ENCODE measurements at regions not wholly inside any gene's neighbourhood (a gene's known extent, or its start where the extent isn't known, plus 50 kb on each side); places are given as distances from the start of the nearest gene placed in this dataset.
A peak's percentile ranks its signal among the peaks of the same experiment; 100 is the strongest.

DNA sequence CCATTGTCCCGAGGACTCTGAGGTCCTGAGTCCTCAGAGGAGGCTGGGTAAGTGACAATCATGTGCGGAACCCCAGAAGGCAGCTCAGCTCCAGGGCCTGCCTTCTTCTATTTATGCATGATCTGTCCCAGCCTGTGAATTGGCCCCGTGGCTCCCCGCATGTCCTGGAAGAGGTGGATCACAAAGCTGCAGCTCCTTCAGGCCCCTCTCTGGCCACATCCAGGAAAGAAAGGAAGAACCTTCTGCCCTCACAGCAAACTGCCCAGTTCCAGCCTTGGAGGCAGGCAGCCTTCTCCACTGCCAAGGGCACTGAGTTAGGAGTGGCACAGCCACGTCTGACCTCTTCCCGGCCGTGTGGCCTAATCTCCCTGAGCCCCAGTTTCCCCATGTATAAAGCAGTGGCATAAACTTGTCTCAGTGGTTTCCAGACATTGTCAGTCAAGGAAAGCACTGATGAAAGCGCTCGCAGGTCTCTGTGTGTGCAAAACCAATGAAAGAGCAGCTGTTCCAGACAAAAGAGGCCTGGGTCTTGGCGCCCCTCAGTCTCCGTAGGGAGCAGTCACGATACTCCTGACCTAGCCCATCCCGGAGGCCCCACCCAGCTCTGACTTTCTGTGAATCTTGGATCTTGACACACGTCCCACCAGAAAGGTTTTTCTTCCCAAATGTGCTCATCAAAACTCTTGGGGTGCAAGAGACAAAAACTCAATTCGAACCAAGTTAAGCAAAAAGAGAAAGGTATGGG, 497.3 kb downstream of the SHQ1 start:
- no peaks in the 10 kb centered on the region for H3K36me3 ChIP-seq (ENCODE audit: insufficient read depth, low read length)
- H3K9ac ChIP-seq (ENCODE audit: low read length), result no peak overlapping the region
- H3K4me1 ChIP-seq (ENCODE audit: insufficient read depth, low read length), result peaks cover 10% of the 10 kb centered on the region
- no peak overlapping the region for H3K4me3 ChIP-seq (ENCODE audit: low read depth in 1 of 2, low read length in 2 of 2)
- H3K27me3 ChIP-seq (ENCODE audit: control insufficient read depth in 1 of 2, insufficient read depth in 2 of 2, low read length in 2 of 2), result no peaks in the 10 kb centered on the region
- H3K9me3 ChIP-seq (ENCODE audit: low read length), result no peaks in the 10 kb centered on the region
- H3K27ac ChIP-seq (ENCODE audit: low read depth, low read length), result no peak overlapping the region

DNA sequence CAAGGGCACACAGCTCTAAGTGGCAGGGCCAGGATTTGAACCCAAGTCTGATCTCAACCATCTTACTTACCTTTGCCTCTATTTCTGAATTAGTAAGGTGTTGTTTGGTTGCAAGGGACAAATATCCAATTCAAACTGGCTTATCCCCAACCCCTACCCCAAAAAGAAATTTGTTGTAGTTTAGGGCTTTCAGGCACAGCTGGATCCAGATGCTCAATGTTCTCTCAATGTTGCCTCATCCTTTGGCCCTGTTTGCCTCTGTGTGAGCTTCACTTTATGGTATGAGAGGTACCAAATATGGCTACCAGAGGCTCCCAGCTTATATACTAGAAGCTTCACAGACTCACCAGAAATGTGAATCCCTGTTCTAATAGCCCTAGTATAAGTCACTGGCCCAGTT, 499.9 kb downstream of the SHQ1 start:
- Histone ChIP-seq H3K9ac (ENCODE audit: low read length) (no peak overlapping the region), H3K27ac (ENCODE audit: low read depth, low read length) (peak overlapping the region; percentile 41), H3K4me1 (ENCODE audit: insufficient read depth, low read length) (peaks cover 10% of the 10 kb centered on the region), H3K36me3 (ENCODE audit: insufficient read depth, low read length) (no peaks in the 10 kb centered on the region), H3K9me3 (ENCODE audit: low read length) (no peaks in the 10 kb centered on the region), H3K27me3 (ENCODE audit: control insufficient read depth in 1 of 2, insufficient read depth in 2 of 2, low read length in 2 of 2) (no peaks in the 10 kb centered on the region), H3K4me3 (ENCODE audit: low read depth in 1 of 2, low read length in 2 of 2) (no peak overlapping the region)

DNA sequence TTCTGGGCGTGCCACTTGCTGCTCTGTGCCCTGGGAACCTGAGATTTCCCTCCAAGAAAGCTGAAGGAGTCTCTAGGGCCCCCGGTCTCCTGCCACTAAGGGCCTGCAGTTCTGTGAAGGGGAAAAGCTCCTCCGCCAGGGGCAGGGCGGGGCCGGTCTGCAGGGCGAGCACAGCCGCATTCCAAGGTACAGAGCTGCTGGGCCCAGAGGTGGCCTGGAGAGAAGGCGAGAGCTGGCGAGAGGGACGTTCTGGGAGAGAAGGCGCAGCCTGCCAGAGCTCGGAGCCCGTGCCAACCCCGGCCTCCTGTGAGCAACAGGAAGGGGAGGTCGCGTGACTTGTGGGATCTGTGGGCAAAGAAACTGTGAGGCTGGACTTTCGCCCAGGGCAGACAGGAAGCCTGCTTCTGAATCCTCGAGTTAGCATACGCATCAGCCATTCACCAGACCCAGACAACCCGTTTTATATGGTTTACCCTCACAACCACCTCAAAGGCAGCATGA, 500.4 kb downstream of the SHQ1 start:
- H3K9me3 ChIP-seq (ENCODE audit: low read length), result no peaks in the 10 kb centered on the region
- no peaks in the 10 kb centered on the region for H3K27me3 ChIP-seq (ENCODE audit: control insufficient read depth in 1 of 2, insufficient read depth in 2 of 2, low read length in 2 of 2)
- H3K36me3 ChIP-seq (ENCODE audit: insufficient read depth, low read length), result no peaks in the 10 kb centered on the region
- peak overlapping the region; percentile 41 for H3K27ac ChIP-seq (ENCODE audit: low read depth, low read length)
- no peak overlapping the region for H3K4me3 ChIP-seq (ENCODE audit: low read depth in 1 of 2, low read length in 2 of 2)
- H3K4me1 ChIP-seq (ENCODE audit: insufficient read depth, low read length), result peaks cover 10% of the 10 kb centered on the region
- no peak overlapping the region for H3K9ac ChIP-seq (ENCODE audit: low read length)

DNA sequence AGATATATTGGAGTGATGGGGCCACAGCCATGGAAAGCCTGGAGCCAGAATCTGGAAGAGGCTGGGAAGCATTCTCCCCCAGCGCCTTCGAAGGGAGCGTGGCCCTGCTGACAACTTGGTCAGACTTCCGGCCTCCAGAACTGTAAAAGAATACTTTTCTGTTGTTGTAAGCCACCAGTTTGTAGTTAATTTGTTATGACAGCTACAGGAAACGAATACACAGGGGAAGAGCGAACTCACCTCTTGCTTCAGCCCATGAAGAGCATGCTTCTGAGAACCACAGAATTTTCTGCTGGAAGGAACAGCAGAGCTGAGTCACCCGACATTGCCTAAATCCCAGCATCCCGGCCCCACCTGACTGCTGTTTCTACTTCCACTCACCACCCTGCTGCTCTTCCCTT, 501.7 kb downstream of the SHQ1 start:
- no peak overlapping the region for H3K4me3 ChIP-seq (ENCODE audit: low read depth in 1 of 2, low read length in 2 of 2)
- H3K27me3 ChIP-seq (ENCODE audit: control insufficient read depth in 1 of 2, insufficient read depth in 2 of 2, low read length in 2 of 2), result no peaks in the 10 kb centered on the region
- no peaks in the 10 kb centered on the region for H3K9me3 ChIP-seq (ENCODE audit: low read length)
- H3K4me1 ChIP-seq (ENCODE audit: insufficient read depth, low read length), result peaks cover 16% of the 10 kb centered on the region
- H3K27ac ChIP-seq (ENCODE audit: low read depth, low read length), result no peak overlapping the region
- H3K9ac ChIP-seq (ENCODE audit: low read length), result no peak overlapping the region
- H3K36me3 ChIP-seq (ENCODE audit: insufficient read depth, low read length), result no peaks in the 10 kb centered on the region

DNA sequence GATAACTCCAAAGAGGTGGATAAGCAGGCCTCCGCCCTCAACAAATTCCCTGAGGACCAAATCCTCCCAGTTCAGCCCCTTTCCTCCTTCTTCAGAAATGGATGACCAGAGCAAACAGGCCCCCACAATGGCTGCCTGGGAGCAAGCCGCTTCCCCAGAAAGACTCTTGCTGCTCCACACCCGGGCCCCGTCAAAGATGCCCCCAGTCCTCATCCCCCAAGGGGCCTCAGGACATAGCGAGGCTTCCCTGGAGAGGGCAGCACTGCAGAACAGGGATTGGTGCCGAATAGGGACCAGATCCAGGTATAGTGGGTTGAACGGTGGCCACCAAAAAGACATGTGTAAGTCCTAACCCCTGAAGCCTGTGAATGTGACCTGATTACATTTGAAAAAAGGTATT, 502.3 kb downstream of the SHQ1 start:
- H3K36me3 ChIP-seq (ENCODE audit: insufficient read depth, low read length), result no peaks in the 10 kb centered on the region
- no peaks in the 10 kb centered on the region for H3K9me3 ChIP-seq (ENCODE audit: low read length)
- no peak overlapping the region for H3K9ac ChIP-seq (ENCODE audit: low read length)
- H3K27me3 ChIP-seq (ENCODE audit: control insufficient read depth in 1 of 2, insufficient read depth in 2 of 2, low read length in 2 of 2), result no peaks in the 10 kb centered on the region
- H3K4me1 ChIP-seq (ENCODE audit: insufficient read depth, low read length), result peaks cover 21% of the 10 kb centered on the region
- H3K4me3 ChIP-seq (ENCODE audit: low read depth in 1 of 2, low read length in 2 of 2), result no peak overlapping the region
- H3K27ac ChIP-seq (ENCODE audit: low read depth, low read length), result no peak overlapping the region

DNA sequence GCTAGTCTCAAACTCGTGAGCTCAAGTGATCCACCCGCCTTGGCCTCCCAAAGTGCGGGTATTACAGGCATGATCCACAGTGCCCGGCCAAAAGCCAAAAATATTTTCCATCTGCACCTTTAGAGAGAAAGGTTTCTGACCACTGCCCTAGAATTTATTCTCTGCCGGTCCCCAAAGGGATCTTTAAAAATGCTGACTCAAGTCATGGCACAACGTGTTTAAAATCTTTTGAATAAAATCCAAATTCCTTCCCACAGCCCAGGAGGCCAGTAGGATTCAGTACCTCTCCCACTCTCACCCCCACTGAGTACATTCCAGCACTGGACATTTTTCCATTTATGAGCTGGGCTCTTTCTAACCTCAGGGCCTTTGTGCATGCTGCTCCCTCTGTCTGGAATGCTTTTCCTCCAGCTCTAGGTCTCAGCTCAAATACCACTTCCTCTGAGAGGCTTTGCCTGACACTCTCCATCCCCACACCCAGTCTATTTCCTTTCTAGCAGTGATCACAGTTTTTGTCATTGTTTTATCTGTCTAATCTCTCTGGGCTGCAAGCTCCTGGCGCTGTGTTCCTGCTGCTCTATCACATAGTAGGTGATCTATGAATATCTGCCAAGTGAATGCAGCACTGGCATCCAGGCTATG, 502.9 kb downstream of the SHQ1 start:
- H3K4me1 ChIP-seq (ENCODE audit: insufficient read depth, low read length), result peaks cover 27% of the 10 kb centered on the region
- no peaks in the 10 kb centered on the region for H3K36me3 ChIP-seq (ENCODE audit: insufficient read depth, low read length)
- H3K9me3 ChIP-seq (ENCODE audit: low read length), result no peaks in the 10 kb centered on the region
- no peak overlapping the region for H3K9ac ChIP-seq (ENCODE audit: low read length)
- H3K4me3 ChIP-seq (ENCODE audit: low read depth in 1 of 2, low read length in 2 of 2), result no peak overlapping the region
- H3K27me3 ChIP-seq (ENCODE audit: control insufficient read depth in 1 of 2, insufficient read depth in 2 of 2, low read length in 2 of 2), result no peaks in the 10 kb centered on the region
- no peak overlapping the region for H3K27ac ChIP-seq (ENCODE audit: low read depth, low read length)

DNA sequence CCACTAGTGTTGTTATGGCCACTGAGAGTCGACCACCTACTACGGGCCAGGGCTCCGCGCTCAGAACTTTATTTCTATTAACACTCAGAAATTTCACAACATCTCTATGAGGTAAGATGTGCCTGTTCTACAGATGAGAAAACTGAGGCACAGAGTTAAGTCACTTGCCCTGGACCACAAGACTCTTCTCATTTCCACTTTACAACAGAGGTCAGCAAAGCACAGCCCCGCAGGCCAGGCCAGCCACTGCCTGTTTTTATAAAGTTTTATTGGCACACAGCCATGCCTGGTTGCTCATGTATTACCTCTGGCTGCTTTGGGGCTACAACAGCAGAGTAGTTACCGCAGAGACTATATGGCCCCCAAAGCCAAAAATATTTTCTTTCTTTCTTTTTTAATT, 503.6 kb downstream of the SHQ1 start:
- Histone ChIP-seq H3K27me3 (ENCODE audit: control insufficient read depth in 1 of 2, insufficient read depth in 2 of 2, low read length in 2 of 2) (no peaks in the 10 kb centered on the region), H3K36me3 (ENCODE audit: insufficient read depth, low read length) (no peaks in the 10 kb centered on the region), H3K4me1 (ENCODE audit: insufficient read depth, low read length) (peaks cover 32% of the 10 kb centered on the region), H3K4me3 (ENCODE audit: low read depth in 1 of 2, low read length in 2 of 2) (no peak overlapping the region), H3K9me3 (ENCODE audit: low read length) (no peaks in the 10 kb centered on the region), H3K27ac (ENCODE audit: low read depth, low read length) (no peak overlapping the region), H3K9ac (ENCODE audit: low read length) (no peak overlapping the region)

DNA sequence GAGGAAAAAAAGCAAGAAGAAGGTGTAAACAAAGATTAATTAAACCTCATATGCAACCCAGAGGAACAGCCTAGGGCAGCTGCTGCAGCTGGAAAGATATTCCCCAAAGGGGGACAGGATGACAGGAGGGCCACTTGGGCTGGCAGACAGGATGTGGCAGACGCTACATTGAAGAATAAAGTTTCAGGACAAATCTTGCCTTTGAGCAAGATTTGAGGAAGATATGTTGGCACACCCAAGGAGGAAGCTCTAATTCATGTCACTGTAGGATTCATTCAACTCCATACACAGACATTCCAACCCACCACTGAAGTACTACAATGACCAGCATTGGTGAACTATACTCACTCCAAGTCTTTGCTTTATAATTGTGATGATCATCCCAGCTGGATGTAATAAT, 504.0 kb downstream of the SHQ1 start:
- H3K4me1 ChIP-seq (ENCODE audit: insufficient read depth, low read length), result peaks cover 36% of the 10 kb centered on the region
- no peaks in the 10 kb centered on the region for H3K36me3 ChIP-seq (ENCODE audit: insufficient read depth, low read length)
- H3K9me3 ChIP-seq (ENCODE audit: low read length), result no peaks in the 10 kb centered on the region
- H3K9ac ChIP-seq (ENCODE audit: low read length), result no peak overlapping the region
- no peak overlapping the region for H3K4me3 ChIP-seq (ENCODE audit: low read depth in 1 of 2, low read length in 2 of 2)
- H3K27ac ChIP-seq (ENCODE audit: low read depth, low read length), result no peak overlapping the region
- no peaks in the 10 kb centered on the region for H3K27me3 ChIP-seq (ENCODE audit: control insufficient read depth in 1 of 2, insufficient read depth in 2 of 2, low read length in 2 of 2)

DNA sequence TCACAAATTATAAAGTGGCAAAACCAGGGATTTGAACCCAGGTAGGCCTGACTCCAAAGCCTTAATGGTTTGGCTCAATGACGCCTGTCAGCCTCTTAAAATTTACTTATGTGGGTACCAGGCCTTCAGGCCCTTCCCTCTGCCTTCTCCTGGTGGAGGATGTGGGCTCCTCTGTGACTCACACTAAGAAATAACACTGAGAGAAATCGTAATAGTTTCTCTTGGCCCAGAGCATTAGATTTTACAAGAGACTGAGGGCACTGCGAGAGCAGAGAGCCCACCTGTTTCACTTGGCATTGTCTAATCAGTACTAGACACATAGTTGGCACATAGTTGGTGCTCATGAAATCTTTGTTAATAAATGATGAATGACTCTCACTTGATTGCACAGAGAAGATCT, 505.2 kb downstream of the SHQ1 start:
- Histone ChIP-seq H3K4me1 (ENCODE audit: insufficient read depth, low read length) (peaks cover 40% of the 10 kb centered on the region), H3K27ac (ENCODE audit: low read depth, low read length) (no peak overlapping the region), H3K4me3 (ENCODE audit: low read depth in 1 of 2, low read length in 2 of 2) (no peak overlapping the region), H3K9me3 (ENCODE audit: low read length) (no peaks in the 10 kb centered on the region), H3K27me3 (ENCODE audit: control insufficient read depth in 1 of 2, insufficient read depth in 2 of 2, low read length in 2 of 2) (no peaks in the 10 kb centered on the region), H3K36me3 (ENCODE audit: insufficient read depth, low read length) (no peaks in the 10 kb centered on the region), H3K9ac (ENCODE audit: low read length) (no peak overlapping the region)

DNA sequence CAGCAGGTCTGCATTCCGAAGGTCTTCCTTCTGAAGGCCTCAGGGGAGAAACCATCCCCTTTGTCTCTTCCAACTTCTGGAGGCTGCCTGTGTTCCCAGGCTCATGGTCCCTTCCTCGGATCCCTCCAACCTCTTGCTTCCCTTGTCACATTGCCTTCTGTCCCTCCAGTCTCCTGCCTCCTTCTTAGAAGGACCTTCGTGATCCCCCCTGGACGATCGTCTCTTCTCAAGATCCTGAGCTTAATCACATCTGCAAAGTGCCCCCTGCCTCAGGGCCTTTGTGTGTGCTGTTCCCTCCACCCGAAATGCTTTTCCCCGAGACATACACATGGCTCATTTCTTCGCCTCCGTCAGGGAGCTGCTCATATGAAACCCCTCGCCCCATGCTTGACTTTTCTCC, 505.8 kb downstream of the SHQ1 start:
- Histone ChIP-seq H3K27me3 (ENCODE audit: control insufficient read depth in 1 of 2, insufficient read depth in 2 of 2, low read length in 2 of 2) (no peaks in the 10 kb centered on the region), H3K27ac (ENCODE audit: low read depth, low read length) (no peak overlapping the region), H3K4me3 (ENCODE audit: low read depth in 1 of 2, low read length in 2 of 2) (no peak overlapping the region), H3K9ac (ENCODE audit: low read length) (no peak overlapping the region), H3K9me3 (ENCODE audit: low read length) (no peaks in the 10 kb centered on the region), H3K36me3 (ENCODE audit: insufficient read depth, low read length) (no peaks in the 10 kb centered on the region), H3K4me1 (ENCODE audit: insufficient read depth, low read length) (peaks cover 37% of the 10 kb centered on the region)

DNA sequence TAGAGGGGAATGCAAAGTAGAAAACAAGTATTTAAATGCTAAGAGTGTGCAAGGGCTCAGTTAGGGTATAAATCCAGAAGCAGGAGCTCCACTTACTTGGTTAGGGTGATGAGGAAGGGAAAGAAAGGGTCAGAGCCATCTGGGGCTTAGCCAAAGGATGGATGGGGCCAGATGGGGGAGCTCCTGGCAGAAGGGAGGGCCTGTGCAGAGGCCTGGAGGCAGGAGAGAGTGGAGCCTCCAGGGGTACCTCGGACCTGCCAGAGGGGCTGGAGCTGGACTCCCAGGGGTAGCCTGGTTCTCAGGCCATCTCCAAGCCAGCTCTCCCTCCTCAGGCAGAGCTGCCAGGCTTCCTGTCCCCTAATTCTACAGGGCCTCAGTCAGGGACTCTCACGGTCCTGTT, 506.3 kb downstream of the SHQ1 start:
- Histone ChIP-seq H3K27ac (ENCODE audit: low read depth, low read length) (no peak overlapping the region), H3K4me1 (ENCODE audit: insufficient read depth, low read length) (peaks cover 37% of the 10 kb centered on the region), H3K27me3 (ENCODE audit: control insufficient read depth in 1 of 2, insufficient read depth in 2 of 2, low read length in 2 of 2) (no peaks in the 10 kb centered on the region), H3K9ac (ENCODE audit: low read length) (no peak overlapping the region), H3K9me3 (ENCODE audit: low read length) (no peaks in the 10 kb centered on the region), H3K36me3 (ENCODE audit: insufficient read depth, low read length) (no peaks in the 10 kb centered on the region), H3K4me3 (ENCODE audit: low read depth in 1 of 2, low read length in 2 of 2) (no peak overlapping the region)

DNA sequence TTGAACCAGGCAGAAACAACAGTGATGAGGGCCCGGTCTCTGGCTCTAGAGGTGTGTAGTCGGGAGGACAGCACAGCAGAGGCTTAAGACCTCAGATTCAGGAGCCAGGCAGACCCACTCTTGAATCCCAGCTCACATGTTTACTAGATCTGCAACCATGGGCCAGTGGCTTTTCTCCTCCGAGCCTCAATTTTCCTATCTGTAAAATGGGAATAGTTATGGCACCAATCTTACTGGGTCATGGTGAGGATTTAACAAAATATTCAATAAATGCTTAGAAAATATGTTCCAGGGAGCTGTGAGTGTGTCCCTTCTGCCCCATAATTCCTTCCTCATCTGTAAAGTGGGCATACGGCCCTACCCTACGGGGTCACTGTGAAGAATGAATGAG, 506.9 kb downstream of the SHQ1 start:
- Histone ChIP-seq H3K4me3 (ENCODE audit: low read depth in 1 of 2, low read length in 2 of 2) (no peak overlapping the region), H3K27me3 (ENCODE audit: control insufficient read depth in 1 of 2, insufficient read depth in 2 of 2, low read length in 2 of 2) (no peaks in the 10 kb centered on the region), H3K27ac (ENCODE audit: low read depth, low read length) (no peak overlapping the region), H3K4me1 (ENCODE audit: insufficient read depth, low read length) (peaks cover 41% of the 10 kb centered on the region), H3K9me3 (ENCODE audit: low read length) (no peaks in the 10 kb centered on the region), H3K9ac (ENCODE audit: low read length) (no peak overlapping the region), H3K36me3 (ENCODE audit: insufficient read depth, low read length) (no peaks in the 10 kb centered on the region)

Measured in muscle layer of colon (tissue), 2 donors.